PC-9 (cell line): ENCODE measurements at regions not wholly inside any gene's neighbourhood (a gene's known extent, or its start where the extent isn't known, plus 50 kb on each side); places are given as distances from the start of the nearest gene placed in this dataset.

Experiments used
- BruUV-seq: library from RNA; stranded (reverse); fragments of 400-500 nt; replicated peaks from 2 replicates; lab custom pipeline; 2021; lab: Mats Ljungman, UMichigan
- CTCF ChIA-PET: fragments of 300-600 bp; sonication (Branson Sonifier 250); formaldehyde crosslinking; loops from one replicate; lab custom pipeline; 2022; ENCODE audit warnings: antibody characterized with exemption; lab: Charles Lee
- POLR2A ChIA-PET: fragments of 300-600 bp; sonication (Branson Sonifier 250); formaldehyde crosslinking; loops from one replicate; lab custom pipeline; 2022; ENCODE audit warnings: antibody characterized with exemption; ENCODE audit not compliant: unreplicated experiment; lab: Charles Lee
- DNase-seq, 2 experiments: peaks; one replicate each; pipeline versions ENCODE4 v3.0.0 to v3.0.0-alpha.2; 2015 to 2022; ENCODE audit warnings: mixed read lengths in 1 of 2
- H2AFZ ChIP-seq: fragments of 200-600 bp; sonication (generic); 2 replicates; pipeline ENCODE4 v1.8.1; 2017; ENCODE audit warnings: antibody characterized with exemption
- H3F3A ChIP-seq: fragments of 200-600 bp; sonication (generic); 2 replicates; pipeline ENCODE4 v1.8.1; 2017; ENCODE audit warnings: antibody characterized with exemption, mild to moderate bottlenecking, low read depth; ENCODE audit not compliant: insufficient read depth
- H3K27ac ChIP-seq: fragments of 200-600 bp; sonication (generic); 2 replicates; pipeline ENCODE4 v1.6.1; 2016; ENCODE audit warnings: mixed run types
- H3K27me3 ChIP-seq: fragments of 200-600 bp; sonication (generic); 2 replicates; pipeline ENCODE4 v1.6.1; 2016; ENCODE audit warnings: low read depth, mixed run types; ENCODE audit not compliant: insufficient read depth
- H3K36me3 ChIP-seq: fragments of 200-600 bp; sonication (generic); 2 replicates; pipeline ENCODE4 v1.6.1; 2016; ENCODE audit warnings: low read depth, mixed run types
- H3K4me1 ChIP-seq: fragments of 200-600 bp; sonication (generic); replicated peaks from 2 replicates; pipeline ENCODE4 v1.6.1; 2016; ENCODE audit warnings: mixed run types; ENCODE audit not compliant: insufficient read depth
- H3K4me2 ChIP-seq: fragments of 200-600 bp; sonication (generic); 2 replicates; pipeline ENCODE4 v1.6.1; 2017; ENCODE audit warnings: mixed run types
- H3K4me3 ChIP-seq: fragments of 200-600 bp; sonication (generic); 2 replicates; pipeline ENCODE4 v1.6.1; 2016; ENCODE audit warnings: mixed run types
- H3K79me2 ChIP-seq: fragments of 200-600 bp; sonication (generic); 2 replicates; pipeline ENCODE4 v1.6.1; 2017; ENCODE audit warnings: low read depth, mixed run types
- H3K9me2 ChIP-seq: fragments of 200-600 bp; sonication (generic); 2 replicates; pipeline ENCODE4 v1.8.1; 2017; ENCODE audit warnings: mild to moderate bottlenecking; ENCODE audit not compliant: insufficient read depth
- H3K9me3 ChIP-seq: fragments of 200-600 bp; sonication (generic); 2 replicates; pipeline ENCODE4 v1.8.1; 2016; ENCODE audit warnings: low read depth; ENCODE audit not compliant: insufficient read depth
- H4K20me1 ChIP-seq: fragments of 200-600 bp; sonication (generic); 2 replicates; pipeline ENCODE4 v1.8.1; 2017; ENCODE audit not compliant: insufficient read depth
- EZH2 ChIP-seq: fragments of 200-600 bp; sonication (generic); IDR thresholded peaks from 2 replicates; pipeline ENCODE4 v1.8.0; 2017; ENCODE audit warnings: antibody characterized with exemption, low read depth
- intact Hi-C: fragments of 100-400 bp; cut with micrococcal nuclease; formaldehyde crosslinking; loops from one replicate; pipeline ENCODE4 v1.10.0; 2022; ENCODE audit not compliant: unreplicated experiment
- TF ChIP-seq, protein P1 (sequence below): fragments of 200-600 bp; sonication (generic); conservative IDR thresholded peaks from 2 replicates; pipeline ENCODE4 v1.6.1; 2017; ENCODE audit warnings: mixed run types, antibody characterized with exemption, mild to moderate bottlenecking, moderate library complexity

DNA sequence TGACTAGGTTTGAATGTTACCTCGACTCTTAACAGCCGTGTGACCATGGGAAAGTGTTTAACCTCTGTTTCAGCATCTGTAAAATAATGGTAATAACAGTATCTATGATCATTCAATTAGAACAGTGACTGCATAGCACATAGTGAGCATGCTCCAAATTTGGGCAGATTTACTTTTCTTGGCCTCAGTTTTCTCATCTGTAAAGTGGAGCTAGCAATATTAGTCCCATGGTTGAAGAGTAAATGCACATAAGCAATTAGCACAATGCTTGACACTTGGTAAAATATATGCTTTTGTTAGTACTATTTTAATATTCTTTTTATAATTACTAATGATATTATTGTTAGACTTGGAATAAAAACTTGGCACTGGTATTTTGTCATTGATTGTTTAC lies 66.4 kb upstream of the TANC1 start:
- H2AFZ ChIP-seq, result no peak overlapping the region
- no TSS peak for BruUV-seq
- ChIA-PET POLR2A (no interaction called here), CTCF (interaction anchor here (0.6 kb wide), 1 partner anchor 283 kb away, joined by 3 read pairs; no protein-coding TSS in a partner anchor)
- no peaks in the 10 kb centered on the region for H4K20me1 ChIP-seq
- intact Hi-C loops, result loop anchor here (5.0 kb wide), 2 partner anchors 135 to 275 kb away; no protein-coding TSS in a partner anchor
- no peak overlapping the region for H3K4me3 ChIP-seq
- H3K4me2 ChIP-seq, result no peak overlapping the region
- H3K79me2 ChIP-seq, result no peaks in the 10 kb centered on the region
- no peaks in the 10 kb centered on the region for H3K4me1 ChIP-seq
- no peaks in the 10 kb centered on the region for H3K27me3 ChIP-seq
- no peaks in the 10 kb centered on the region for H3K9me2 ChIP-seq
- no peak for DNase-seq
- no peaks in the 10 kb centered on the region for H3K36me3 ChIP-seq
- no peaks in the 10 kb centered on the region for H3K9me3 ChIP-seq
- H3F3A ChIP-seq, result no peaks in the 10 kb centered on the region
- no peak overlapping the region for H3K27ac ChIP-seq
- TF ChIP-seq EZH2, result no peak
- TF ChIP-seq, protein P1, sequence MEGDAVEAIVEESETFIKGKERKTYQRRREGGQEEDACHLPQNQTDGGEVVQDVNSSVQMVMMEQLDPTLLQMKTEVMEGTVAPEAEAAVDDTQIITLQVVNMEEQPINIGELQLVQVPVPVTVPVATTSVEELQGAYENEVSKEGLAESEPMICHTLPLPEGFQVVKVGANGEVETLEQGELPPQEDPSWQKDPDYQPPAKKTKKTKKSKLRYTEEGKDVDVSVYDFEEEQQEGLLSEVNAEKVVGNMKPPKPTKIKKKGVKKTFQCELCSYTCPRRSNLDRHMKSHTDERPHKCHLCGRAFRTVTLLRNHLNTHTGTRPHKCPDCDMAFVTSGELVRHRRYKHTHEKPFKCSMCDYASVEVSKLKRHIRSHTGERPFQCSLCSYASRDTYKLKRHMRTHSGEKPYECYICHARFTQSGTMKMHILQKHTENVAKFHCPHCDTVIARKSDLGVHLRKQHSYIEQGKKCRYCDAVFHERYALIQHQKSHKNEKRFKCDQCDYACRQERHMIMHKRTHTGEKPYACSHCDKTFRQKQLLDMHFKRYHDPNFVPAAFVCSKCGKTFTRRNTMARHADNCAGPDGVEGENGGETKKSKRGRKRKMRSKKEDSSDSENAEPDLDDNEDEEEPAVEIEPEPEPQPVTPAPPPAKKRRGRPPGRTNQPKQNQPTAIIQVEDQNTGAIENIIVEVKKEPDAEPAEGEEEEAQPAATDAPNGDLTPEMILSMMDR, result no peak

DNA sequence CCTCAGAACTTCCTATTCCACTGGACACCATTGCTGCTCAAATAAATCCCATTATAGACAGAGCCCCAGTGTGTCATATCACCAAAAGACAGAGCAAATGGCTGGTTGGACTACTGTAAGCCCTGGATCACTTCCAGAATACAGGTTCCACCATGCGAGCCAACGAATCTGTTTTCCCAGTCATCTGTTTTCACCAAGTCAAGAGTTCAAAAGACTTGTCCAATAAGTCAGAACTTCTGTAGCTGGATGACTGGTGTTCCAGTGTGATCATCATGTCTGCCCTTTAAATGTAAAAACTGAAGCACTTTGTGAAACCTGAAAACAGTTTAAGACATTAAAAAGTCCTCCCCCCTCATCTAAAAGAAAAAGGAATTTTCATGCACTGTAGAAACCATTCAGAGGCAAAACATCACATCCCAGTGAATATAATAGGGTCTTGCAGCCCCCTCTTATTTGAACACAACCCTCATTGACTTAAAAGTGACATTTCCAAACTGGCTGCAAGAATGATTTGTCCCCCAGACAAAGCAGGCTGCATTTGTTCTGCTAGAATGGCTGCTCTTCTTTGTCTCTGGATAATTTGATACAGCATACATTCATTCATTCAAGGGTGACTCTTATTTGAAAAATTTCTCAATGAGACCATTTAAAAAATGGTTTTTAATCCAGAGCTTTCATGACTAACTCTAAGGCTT lies 64.6 kb upstream of the TANC1 start:
- CTCF ChIA-PET, result no interaction called here
- H3F3A ChIP-seq, result no peaks in the 10 kb centered on the region
- no peaks in the 10 kb centered on the region for H3K9me2 ChIP-seq
- no peak overlapping the region for H2AFZ ChIP-seq
- H3K79me2 ChIP-seq, result no peaks in the 10 kb centered on the region
- intact Hi-C loops, result loop anchor here (5.0 kb wide), 2 partner anchors 133 to 273 kb away; no protein-coding TSS in a partner anchor
- H4K20me1 ChIP-seq, result no peaks in the 10 kb centered on the region
- no peak for DNase-seq
- POLR2A ChIA-PET, result no interaction called here
- H3K4me1 ChIP-seq, result no peaks in the 10 kb centered on the region
- H3K4me2 ChIP-seq, result no peak overlapping the region
- H3K27me3 ChIP-seq, result no peaks in the 10 kb centered on the region
- H3K27ac ChIP-seq, result no peak overlapping the region
- H3K4me3 ChIP-seq, result no peak overlapping the region
- no peaks in the 10 kb centered on the region for H3K36me3 ChIP-seq
- H3K9me3 ChIP-seq, result no peaks in the 10 kb centered on the region
- TF ChIP-seq EZH2, result no peak
- TF ChIP-seq, protein P1, result no peak
- BruUV-seq, result no TSS peak

GRCh38 chr2:158904627-158905177 lies 63.7 kb upstream of the TANC1 start:
- H3K4me2 ChIP-seq, result no peak overlapping the region
- BruUV-seq, result no TSS peak
- no peak overlapping the region for H3K27ac ChIP-seq
- no peak overlapping the region for H2AFZ ChIP-seq
- no peaks in the 10 kb centered on the region for H4K20me1 ChIP-seq
- no peaks in the 10 kb centered on the region for H3K9me2 ChIP-seq
- DNase-seq, result no peak
- no peaks in the 10 kb centered on the region for H3F3A ChIP-seq
- H3K36me3 ChIP-seq, result no peaks in the 10 kb centered on the region
- intact Hi-C loops, result loop anchor here (5.0 kb wide), 2 partner anchors 133 to 273 kb away; no protein-coding TSS in a partner anchor
- CTCF ChIA-PET, result no interaction called here
- POLR2A ChIA-PET, result no interaction called here
- no peaks in the 10 kb centered on the region for H3K79me2 ChIP-seq
- TF ChIP-seq EZH2, result no peak
- TF ChIP-seq, protein P1, result no peak
- no peaks in the 10 kb centered on the region for H3K4me1 ChIP-seq
- no peak overlapping the region for H3K4me3 ChIP-seq
- no peaks in the 10 kb centered on the region for H3K27me3 ChIP-seq
- H3K9me3 ChIP-seq, result no peaks in the 10 kb centered on the region
